Tibial artery (tissue), 4 donors: ENCODE measurements at regions not wholly inside any gene's neighbourhood (a gene's known extent, or its start where the extent isn't known, plus 50 kb on each side); places are given as distances from the start of the nearest gene placed in this dataset.
"Not testable (repeated sequence)": the region's sequence is repeated elsewhere in the genome, so short reads cannot be mapped to it uniquely, and the experiment has no call there.

Source experiments
- DNase-seq, 2 donors: peaks; one replicate each; pipeline ENCODE4 v3.0.0-alpha.2; 2019
- H3K27ac ChIP-seq, 2 donors: fragments of 200-600 bp; sonication (generic) in 1 of 2; 1 replicate in 1 of 2; 2 replicates in 1 of 2; pipeline ENCODE4 v1.5.1; 2018 to 2019; ENCODE audit warnings: mild to moderate bottlenecking in 1 of 2
- H3K27me3 ChIP-seq, 2 donors: fragments of 200-600 bp; sonication (generic) in 1 of 2; one replicate each; pipeline versions ENCODE4 v1.5.1 to v1.6.0; 2016 to 2019
- H3K36me3 ChIP-seq, 3 donors: fragments of 200-600 bp; sonication (generic) in 2 of 3; one replicate each; pipeline ENCODE4 v1.5.1; 2016 to 2019; ENCODE audit warnings: mild to moderate bottlenecking in 2 of 3
- H3K4me1 ChIP-seq, 4 donors: fragments of 200-600 bp; sonication (generic) in 2 of 4; 1 replicate in 3 of 4; 2 replicates in 1 of 4; pipeline ENCODE4 v1.5.1; 2016 to 2019
- H3K4me3 ChIP-seq, 2 donors: fragments of 200-600 bp; sonication (generic) in 1 of 2; 1 replicate in 1 of 2; 2 replicates in 1 of 2; pipeline ENCODE4 v1.5.1; 2018 to 2019; ENCODE audit warnings: mild to moderate bottlenecking in 2 of 2
- H3K9me3 ChIP-seq, 3 donors: fragments of 200-600 bp; sonication (generic) in 1 of 3; one replicate each; pipeline ENCODE4 v1.5.1; 2016 to 2019
- intact Hi-C: fragments of 100-400 bp; cut with DNase I; formaldehyde crosslinking; loops from one replicate; pipeline ENCODE4 v1.15.0; 2023; ENCODE audit warnings: low total_unique reads
- TF ChIP-seq, protein P1 (sequence below), 2 experiments: fragments of 200-600 bp in 1 of 2; fragments of 450-650 bp in 1 of 2; IDR thresholded peaks; one replicate each; pipeline ENCODE4 v1.5.1; 2017 to 2019; ENCODE audit warnings: antibody characterized with exemption in 2 of 2, mild to moderate bottlenecking in 1 of 2, moderate library complexity in 1 of 2

DNA sequence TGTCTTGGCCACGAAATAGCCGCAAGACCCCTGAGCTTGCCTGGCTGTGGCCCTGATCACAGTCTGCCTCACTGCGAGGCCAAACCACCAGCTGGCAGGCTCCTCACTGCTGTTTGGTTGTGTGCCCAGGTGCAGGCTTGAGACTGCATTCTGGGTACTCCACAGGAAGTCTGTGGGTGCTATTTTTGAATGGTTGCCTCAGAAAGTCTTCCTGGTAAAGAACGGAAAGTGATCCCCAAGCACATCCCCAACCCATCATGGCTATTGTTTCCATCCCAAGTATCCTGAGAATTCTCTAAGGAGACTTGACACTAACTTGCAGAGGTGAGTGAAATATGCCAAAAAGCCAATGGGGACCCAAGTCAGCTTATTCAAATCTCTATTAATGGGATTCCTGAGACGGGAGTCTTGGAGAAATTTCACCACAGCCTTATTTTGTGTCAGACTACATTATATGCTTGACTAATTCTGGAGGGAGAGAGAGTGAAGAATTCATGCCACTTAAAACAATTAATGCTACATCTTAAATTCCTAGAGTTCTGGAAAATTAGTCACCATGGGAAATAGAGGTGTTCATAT, 170.9 kb downstream of the RAMP3 start:
- Histone ChIP-seq H3K27ac (no peak overlapping the region), H3K36me3 (no peaks in the 10 kb centered on the region), H3K27me3 (no peaks in the 10 kb centered on the region), H3K4me3 (no peak overlapping the region), H3K4me1 (no peaks in the 10 kb centered on the region), H3K9me3 (peaks cover 0 to 16% (median 13%) of the 10 kb centered on the region in 3 donors)
- no peak for DNase-seq
- intact Hi-C loops: no loop called here
- TF ChIP-seq, protein P1, sequence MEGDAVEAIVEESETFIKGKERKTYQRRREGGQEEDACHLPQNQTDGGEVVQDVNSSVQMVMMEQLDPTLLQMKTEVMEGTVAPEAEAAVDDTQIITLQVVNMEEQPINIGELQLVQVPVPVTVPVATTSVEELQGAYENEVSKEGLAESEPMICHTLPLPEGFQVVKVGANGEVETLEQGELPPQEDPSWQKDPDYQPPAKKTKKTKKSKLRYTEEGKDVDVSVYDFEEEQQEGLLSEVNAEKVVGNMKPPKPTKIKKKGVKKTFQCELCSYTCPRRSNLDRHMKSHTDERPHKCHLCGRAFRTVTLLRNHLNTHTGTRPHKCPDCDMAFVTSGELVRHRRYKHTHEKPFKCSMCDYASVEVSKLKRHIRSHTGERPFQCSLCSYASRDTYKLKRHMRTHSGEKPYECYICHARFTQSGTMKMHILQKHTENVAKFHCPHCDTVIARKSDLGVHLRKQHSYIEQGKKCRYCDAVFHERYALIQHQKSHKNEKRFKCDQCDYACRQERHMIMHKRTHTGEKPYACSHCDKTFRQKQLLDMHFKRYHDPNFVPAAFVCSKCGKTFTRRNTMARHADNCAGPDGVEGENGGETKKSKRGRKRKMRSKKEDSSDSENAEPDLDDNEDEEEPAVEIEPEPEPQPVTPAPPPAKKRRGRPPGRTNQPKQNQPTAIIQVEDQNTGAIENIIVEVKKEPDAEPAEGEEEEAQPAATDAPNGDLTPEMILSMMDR (IDR thresholded peaks at IDR 0.05): no peak

DNA sequence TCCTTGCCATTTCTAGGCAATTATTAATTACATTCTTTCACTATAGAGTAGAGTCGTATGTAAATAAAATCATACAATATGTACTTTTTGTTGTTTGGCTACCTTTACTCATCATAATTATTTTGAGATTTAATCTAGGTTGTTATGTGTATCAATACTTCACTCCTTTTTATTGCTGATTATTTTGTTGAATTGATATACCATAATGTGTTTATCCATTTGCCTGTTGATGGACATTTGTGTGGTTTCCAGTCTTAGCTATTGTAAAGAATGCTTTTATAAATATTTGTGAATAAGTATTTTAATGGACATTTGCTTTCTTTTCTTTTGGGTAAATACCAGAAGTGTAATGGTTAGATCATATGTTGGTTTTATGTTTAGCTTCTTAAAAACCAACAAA, 174.0 kb downstream of the RAMP3 start:
- Histone ChIP-seq H3K4me3 (no peak overlapping the region), H3K27me3 (no peaks in the 10 kb centered on the region), H3K36me3 (no peaks in the 10 kb centered on the region), H3K9me3 (peaks cover 0 to 16% (median 13%) of the 10 kb centered on the region in 3 donors), H3K4me1 (no peaks in the 10 kb centered on the region), H3K27ac (no peak overlapping the region)
- TF ChIP-seq, protein P1 (IDR thresholded peaks at IDR 0.05): no peak
- intact Hi-C loops: no loop called here
- DNase-seq: no peak

DNA sequence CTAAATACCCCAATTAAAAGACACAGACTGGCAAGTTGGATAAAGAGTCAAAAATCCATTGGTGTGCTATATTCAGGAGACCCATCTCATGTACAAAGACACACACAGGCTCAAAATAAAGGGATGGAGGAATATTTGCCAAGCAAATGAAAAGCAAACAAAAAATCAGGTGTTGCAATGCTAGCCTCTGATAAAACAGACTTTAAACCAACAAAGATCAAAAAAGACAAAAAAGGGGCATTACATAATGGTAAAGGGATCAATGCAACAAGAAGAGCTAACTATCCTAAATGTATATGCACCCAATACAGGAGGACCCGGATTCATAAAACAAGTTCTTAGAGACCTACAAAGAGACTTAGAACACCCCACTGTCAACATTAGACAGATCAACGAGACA, 177.4 kb downstream of the RAMP3 start:
- H3K27me3 ChIP-seq, H3K4me3 ChIP-seq, H3K36me3 ChIP-seq, H3K27ac ChIP-seq, DNase-seq, H3K4me1 ChIP-seq, intact Hi-C loops: not testable (repeated sequence)
- peaks cover 0 to 16% (median 13%) of the 10 kb centered on the region in 3 donors for H3K9me3 ChIP-seq

DNA sequence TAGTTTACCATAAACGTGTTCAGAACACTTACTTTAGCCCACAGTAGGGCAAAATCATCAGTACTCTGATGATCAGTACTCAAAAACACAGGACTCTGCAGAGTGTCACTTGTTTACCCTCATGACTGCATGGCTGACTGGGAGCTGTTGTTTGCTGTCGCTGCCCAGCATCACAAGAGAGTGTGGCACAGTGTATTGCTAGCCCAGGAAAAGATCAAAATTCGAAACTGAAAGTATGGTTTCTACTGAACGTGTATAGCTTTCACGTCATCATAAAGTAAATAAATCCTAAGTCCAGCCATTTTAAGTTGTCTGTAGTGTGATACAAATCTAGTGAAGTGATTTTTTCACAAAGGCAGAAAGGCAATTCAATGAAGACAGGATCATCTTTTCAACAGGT, 184.6 kb downstream of the RAMP3 start:
- Histone ChIP-seq H3K4me1 (no peaks in the 10 kb centered on the region), H3K27me3 (no peaks in the 10 kb centered on the region), H3K4me3 (no peak overlapping the region), H3K9me3 (peaks cover 0 to 2% (median 0%) of the 10 kb centered on the region in 3 donors), H3K27ac (no peak overlapping the region), H3K36me3 (no peaks in the 10 kb centered on the region)
- intact Hi-C loops: no loop called here
- TF ChIP-seq, protein P1 (IDR thresholded peaks at IDR 0.05): no peak
- DNase-seq: no peak

DNA sequence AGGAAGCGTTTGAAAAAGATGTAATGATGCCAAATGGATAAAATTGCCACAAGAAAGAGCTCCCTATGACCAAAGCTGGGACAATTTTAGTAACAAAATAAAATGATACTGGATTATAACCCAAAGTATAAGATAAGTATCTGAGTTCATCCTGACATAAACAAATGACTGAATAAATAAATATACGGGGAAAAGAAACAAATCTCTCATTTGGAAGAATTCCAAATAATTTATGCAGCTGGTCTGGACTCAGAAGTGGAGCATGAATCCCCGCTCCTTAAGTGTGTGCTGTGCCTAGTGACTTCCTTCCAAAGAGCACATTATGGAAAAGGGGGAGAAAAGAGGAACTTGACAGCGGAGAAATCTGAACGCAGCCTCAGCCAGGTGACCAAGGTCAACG, 186.2 kb downstream of the RAMP3 start:
- Histone ChIP-seq H3K4me3 (no peak overlapping the region), H3K4me1 (no peaks in the 10 kb centered on the region), H3K27me3 (no peaks in the 10 kb centered on the region), H3K36me3 (no peaks in the 10 kb centered on the region), H3K27ac (no peak overlapping the region), H3K9me3 (peaks cover 0 to 2% (median 0%) of the 10 kb centered on the region in 3 donors)
- no peak for DNase-seq
- intact Hi-C loops: no loop called here
- TF ChIP-seq, protein P1 (IDR thresholded peaks at IDR 0.05): no peak

DNA sequence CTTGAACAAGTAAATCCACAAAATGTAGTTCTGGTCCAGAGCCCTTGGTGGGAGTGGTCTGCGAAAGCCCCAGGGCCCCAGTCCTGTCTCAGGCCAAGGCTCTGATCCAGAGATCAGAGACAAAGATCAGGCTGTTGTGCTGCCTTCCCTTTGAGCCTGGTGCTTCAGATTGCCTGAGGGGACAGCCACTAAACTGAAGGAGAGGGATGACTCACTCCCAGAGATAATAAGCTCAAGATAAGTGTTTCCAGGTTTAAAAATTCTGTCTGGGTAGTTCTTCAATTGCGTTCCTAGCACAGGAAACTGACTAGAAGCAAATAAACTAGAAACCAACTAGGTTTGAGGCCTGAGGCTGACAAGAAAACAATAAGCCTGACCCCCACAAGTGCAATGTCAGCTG, 190.2 kb downstream of the RAMP3 start:
- Histone ChIP-seq H3K27ac (no peak overlapping the region), H3K4me1 (no peaks in the 10 kb centered on the region), H3K9me3 (peaks cover 0 to 2% (median 0%) of the 10 kb centered on the region in 3 donors), H3K36me3 (no peaks in the 10 kb centered on the region), H3K4me3 (no peak overlapping the region), H3K27me3 (no peaks in the 10 kb centered on the region)
- TF ChIP-seq, protein P1 (IDR thresholded peaks at IDR 0.05): no peak
- intact Hi-C loops: no loop called here
- DNase-seq: no peak
